ENCODE measurements at regions not wholly inside any gene's neighbourhood (a gene's known extent, or its start where the extent isn't known, plus 50 kb on each side); places are given as distances from the start of the nearest gene placed in this dataset.

GRCh38 chr6:56378507-56378906 is 131.1 kb upstream of the COL21A1 start:
- Histone ChIP-seq H3K4me2 (ENCODE audit: low read length) (no peak overlapping the region), H2AFZ (ENCODE audit: low read length) (no peak overlapping the region), H3K9ac (ENCODE audit: low read length) (no peak overlapping the region), H3K36me3 (ENCODE audit: low read depth, low read length) (no peaks in the 10 kb centered on the region), H3K9me3 (ENCODE audit: low read length) (no peaks in the 10 kb centered on the region), H3K27ac (ENCODE audit: low read length) (no peak overlapping the region), H3K27me3 (ENCODE audit: low read length) (no peaks in the 10 kb centered on the region), H4K20me1 (ENCODE audit: low read length) (no peaks in the 10 kb centered on the region), H3K4me1 (ENCODE audit: insufficient read depth, low read length) (peaks cover 6% of the 10 kb centered on the region; the same call in 1 of the 2 replicates), H3F3A (ENCODE audit: low read length, unreplicated experiment) (no peaks in the 10 kb centered on the region), H3K79me2 (ENCODE audit: low read length) (no peaks in the 10 kb centered on the region), H3K9me2 (replicated peaks; ENCODE audit: low read length) (no peaks in the 10 kb centered on the region), H3K4me3 (ENCODE audit: low read length) (no peak overlapping the region)
- BruUV-seq (replicated peaks), result no TSS peak
- TF ChIP-seq EZH2phosphoT487 (IDR thresholded peaks at IDR 0.05; ENCODE audit: borderline replicate concordance, low read length), result no peak
- TF ChIP-seq EZH2 (IDR thresholded peaks at IDR 0.05; ENCODE audit: low read length, unreplicated experiment), result no peak
- TF ChIP-seq, protein P1, sequence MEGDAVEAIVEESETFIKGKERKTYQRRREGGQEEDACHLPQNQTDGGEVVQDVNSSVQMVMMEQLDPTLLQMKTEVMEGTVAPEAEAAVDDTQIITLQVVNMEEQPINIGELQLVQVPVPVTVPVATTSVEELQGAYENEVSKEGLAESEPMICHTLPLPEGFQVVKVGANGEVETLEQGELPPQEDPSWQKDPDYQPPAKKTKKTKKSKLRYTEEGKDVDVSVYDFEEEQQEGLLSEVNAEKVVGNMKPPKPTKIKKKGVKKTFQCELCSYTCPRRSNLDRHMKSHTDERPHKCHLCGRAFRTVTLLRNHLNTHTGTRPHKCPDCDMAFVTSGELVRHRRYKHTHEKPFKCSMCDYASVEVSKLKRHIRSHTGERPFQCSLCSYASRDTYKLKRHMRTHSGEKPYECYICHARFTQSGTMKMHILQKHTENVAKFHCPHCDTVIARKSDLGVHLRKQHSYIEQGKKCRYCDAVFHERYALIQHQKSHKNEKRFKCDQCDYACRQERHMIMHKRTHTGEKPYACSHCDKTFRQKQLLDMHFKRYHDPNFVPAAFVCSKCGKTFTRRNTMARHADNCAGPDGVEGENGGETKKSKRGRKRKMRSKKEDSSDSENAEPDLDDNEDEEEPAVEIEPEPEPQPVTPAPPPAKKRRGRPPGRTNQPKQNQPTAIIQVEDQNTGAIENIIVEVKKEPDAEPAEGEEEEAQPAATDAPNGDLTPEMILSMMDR (conservative IDR thresholded peaks at IDR 0.05; ENCODE audit: low read depth, low read length), result no peak
- DNase-seq (no peak), ATAC-seq (no peak)
- intact Hi-C loops (cut with micrococcal nuclease), result no loop called here
- CTCF ChIA-PET, result no interaction called here
- POLR2A ChIA-PET (ENCODE audit: unreplicated experiment), result no interaction called here

GRCh38 chr6:56377295-56377694 is 129.9 kb upstream of the COL21A1 start:
- BruUV-seq (replicated peaks), result no TSS peak
- H4K20me1 ChIP-seq (ENCODE audit: low read length), result no peaks in the 10 kb centered on the region
- H3K27me3 ChIP-seq (ENCODE audit: low read length), result no peaks in the 10 kb centered on the region
- TF ChIP-seq EZH2phosphoT487 (IDR thresholded peaks at IDR 0.05; ENCODE audit: borderline replicate concordance, low read length), result no peak
- TF ChIP-seq, protein P1 (conservative IDR thresholded peaks at IDR 0.05; ENCODE audit: low read depth, low read length), result no peak
- TF ChIP-seq EZH2 (IDR thresholded peaks at IDR 0.05; ENCODE audit: low read length, unreplicated experiment), result no peak
- H3K9ac ChIP-seq (ENCODE audit: low read length), result no peak overlapping the region
- POLR2A ChIA-PET (ENCODE audit: unreplicated experiment), result no interaction called here
- H3K4me1 ChIP-seq (ENCODE audit: insufficient read depth, low read length), result peaks cover 4% of the 10 kb centered on the region; the same call in 1 of the 2 replicates
- H3K9me2 ChIP-seq (replicated peaks; ENCODE audit: low read length), result no peaks in the 10 kb centered on the region
- no peak overlapping the region for H3K27ac ChIP-seq (ENCODE audit: low read length)
- H3K9me3 ChIP-seq (ENCODE audit: low read length), result no peaks in the 10 kb centered on the region
- H3K36me3 ChIP-seq (ENCODE audit: low read depth, low read length), result no peaks in the 10 kb centered on the region
- intact Hi-C loops (cut with micrococcal nuclease), result no loop called here
- H2AFZ ChIP-seq (ENCODE audit: low read length), result no peak overlapping the region
- H3K4me3 ChIP-seq (ENCODE audit: low read length), result no peak overlapping the region
- CTCF ChIA-PET, result no interaction called here
- no peaks in the 10 kb centered on the region for H3F3A ChIP-seq (ENCODE audit: low read length, unreplicated experiment)
- DNase-seq (no peak), ATAC-seq (no peak)
- no peak overlapping the region for H3K4me2 ChIP-seq (ENCODE audit: low read length)
- no peaks in the 10 kb centered on the region for H3K79me2 ChIP-seq (ENCODE audit: low read length)

DNA sequence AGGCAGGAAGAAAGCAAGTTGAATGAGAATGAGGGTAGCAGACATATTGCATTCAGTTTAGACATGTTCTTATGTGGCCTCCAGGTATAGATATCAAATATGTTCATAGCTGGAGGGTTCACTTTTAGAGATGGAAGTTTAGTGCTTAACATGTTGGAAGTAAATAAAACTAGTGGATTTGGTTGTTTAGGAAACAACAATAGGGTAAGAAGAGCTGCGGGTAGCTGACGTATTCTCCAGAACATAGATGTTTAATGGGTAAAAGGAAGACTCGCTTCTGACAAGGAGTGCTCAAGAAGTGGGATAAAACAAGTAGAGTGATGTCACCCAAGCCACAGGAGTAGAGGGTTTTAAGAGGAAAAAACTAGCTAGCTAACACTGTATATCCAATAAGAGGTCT is 128.4 kb upstream of the COL21A1 start:
- TF ChIP-seq EZH2 (IDR thresholded peaks at IDR 0.05; ENCODE audit: low read length, unreplicated experiment) (no peak), EZH2phosphoT487 (IDR thresholded peaks at IDR 0.05; ENCODE audit: borderline replicate concordance, low read length) (no peak)
- TF ChIP-seq, protein P1 (conservative IDR thresholded peaks at IDR 0.05; ENCODE audit: low read depth, low read length), result no peak
- ATAC-seq (no peak), DNase-seq (no peak)
- no peak overlapping the region for H3K9ac ChIP-seq (ENCODE audit: low read length)
- ChIA-PET CTCF (no interaction called here), POLR2A (ENCODE audit: unreplicated experiment) (no interaction called here)
- no TSS peak for BruUV-seq (replicated peaks)
- no peaks in the 10 kb centered on the region for H3K27me3 ChIP-seq (ENCODE audit: low read length)
- H3K9me2 ChIP-seq (replicated peaks; ENCODE audit: low read length), result no peaks in the 10 kb centered on the region
- no peaks in the 10 kb centered on the region for H3K9me3 ChIP-seq (ENCODE audit: low read length)
- H4K20me1 ChIP-seq (ENCODE audit: low read length), result no peaks in the 10 kb centered on the region
- no peaks in the 10 kb centered on the region for H3K79me2 ChIP-seq (ENCODE audit: low read length)
- no peaks in the 10 kb centered on the region for H3K36me3 ChIP-seq (ENCODE audit: low read depth, low read length)
- H2AFZ ChIP-seq (ENCODE audit: low read length), result no peak overlapping the region
- intact Hi-C loops (cut with micrococcal nuclease), result no loop called here
- H3K4me1 ChIP-seq (ENCODE audit: insufficient read depth, low read length), result peaks cover 15% of the 10 kb centered on the region
- peaks cover 7% of the 10 kb centered on the region for H3F3A ChIP-seq (ENCODE audit: low read length, unreplicated experiment)
- H3K4me2 ChIP-seq (ENCODE audit: low read length), result no peak overlapping the region
- H3K4me3 ChIP-seq (ENCODE audit: low read length), result no peak overlapping the region
- H3K27ac ChIP-seq (ENCODE audit: low read length), result no peak overlapping the region
